Choroid plexus epithelial cell (primary cell): ENCODE measurements at regions not wholly inside any gene's neighbourhood (a gene's known extent, or its start where the extent isn't known, plus 50 kb on each side); places are given as distances from the start of the nearest gene placed in this dataset.
A peak's percentile ranks its signal among the peaks of the same experiment; 100 is the strongest.

Source experiments
- DNase-seq: peaks from one replicate; pipeline ENCODE4 v3.0.0-alpha.2; 2010; ENCODE audit warnings: low read depth
- H3K4me3 ChIP-seq: 2 replicates; pipeline ENCODE4 v1.5.1; 2011; ENCODE audit warnings: low read depth, mild to moderate bottlenecking, control low read depth, low read length, moderate library complexity
- CTCF ChIP-seq: conservative IDR thresholded peaks from 2 replicates; pipeline ENCODE4 v1.5.1; 2011; ENCODE audit warnings: low read depth, mild to moderate bottlenecking, control low read depth, inconsistent platforms, low read length, moderate library complexity

DNA sequence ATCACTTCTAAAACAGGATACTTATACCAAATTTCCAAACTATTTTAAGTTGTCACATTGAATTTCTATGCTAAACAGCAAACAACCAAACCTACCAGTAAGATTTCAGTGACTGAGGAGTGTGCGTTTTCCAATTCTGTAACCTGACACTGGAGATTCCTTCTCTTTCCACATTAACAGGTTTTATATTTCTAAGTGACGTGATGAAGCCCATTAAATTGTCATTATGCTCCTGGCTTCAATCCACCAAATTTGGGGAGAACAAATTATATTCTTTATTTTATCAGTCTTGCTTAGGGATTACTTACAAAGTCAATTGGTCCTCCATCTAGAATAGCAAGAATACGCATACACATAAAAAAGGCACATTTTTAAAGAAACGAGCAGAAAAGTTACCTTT, 764.8 kb upstream of the NR2F2 start:
- DNase-seq = no peak
- no peak overlapping the region for H3K4me3 ChIP-seq
- no peak for TF ChIP-seq CTCF

GRCh38 chr15:95567686-95568085, 762.8 kb upstream of the NR2F2 start:
- H3K4me3 ChIP-seq = no peak overlapping the region
- DNase-seq = no peak
- TF ChIP-seq CTCF = no peak

DNA sequence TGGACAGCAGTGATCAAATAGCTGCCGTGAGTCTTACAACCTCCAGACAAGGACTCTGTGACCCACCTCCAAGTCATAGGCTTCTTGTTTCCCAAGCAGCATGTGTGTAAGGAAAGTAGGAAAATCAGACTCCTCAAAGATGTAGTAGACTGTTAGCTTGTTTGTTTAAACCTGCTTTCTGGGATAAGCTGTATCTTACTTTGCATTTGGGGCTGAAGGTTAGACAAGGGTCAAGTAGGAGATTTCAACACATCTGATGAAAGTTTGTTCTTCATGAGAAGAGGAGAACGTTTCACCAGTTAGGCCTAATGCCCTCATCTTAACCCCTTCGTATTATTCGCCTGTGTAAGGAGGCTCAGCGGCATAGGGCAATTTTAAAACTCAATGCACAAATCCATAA, 756.4 kb upstream of the NR2F2 start:
- H3K4me3 ChIP-seq = no peak overlapping the region
- peak; percentile 64 for DNase-seq
- TF ChIP-seq CTCF = no peak

DNA sequence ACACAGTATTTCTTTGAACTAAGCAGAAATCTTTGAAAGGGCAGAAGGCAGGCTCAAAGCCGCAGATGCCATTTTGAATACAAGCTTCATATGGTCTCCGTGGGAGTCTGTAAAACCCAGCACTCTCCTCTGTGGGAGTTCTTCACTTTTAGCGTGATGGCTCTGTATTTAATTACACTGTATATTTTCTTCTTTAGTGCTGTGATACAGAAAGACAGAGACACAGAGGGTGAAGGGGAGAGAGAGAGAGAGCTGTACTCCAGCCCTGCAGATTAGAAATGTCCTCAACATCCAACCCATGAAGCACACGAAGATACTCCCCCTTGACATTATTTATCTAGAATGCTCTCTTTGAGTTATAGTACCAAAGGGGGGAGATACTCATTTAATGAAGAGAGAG, 752.6 kb upstream of the NR2F2 start:
- H3K4me3 ChIP-seq = no peak overlapping the region
- no peak for DNase-seq
- TF ChIP-seq CTCF = no peak

- peak; percentile 37 for DNase-seq
- no peak overlapping the region for H3K4me3 ChIP-seq
- TF ChIP-seq CTCF = peak; percentile 49
Observed at GRCh38 chr15:95580121-95580520, 750.4 kb upstream of the NR2F2 start.

GRCh38 chr15:95581595-95581994, 748.9 kb upstream of the NR2F2 start:
- H3K4me3 ChIP-seq = no peak overlapping the region
- no peak for TF ChIP-seq CTCF
- no peak for DNase-seq

- no peak overlapping the region for H3K4me3 ChIP-seq
- no peak for DNase-seq
- no peak for TF ChIP-seq CTCF
Observed at GRCh38 chr15:95584088-95584487, 746.4 kb upstream of the NR2F2 start.
